Lung (tissue), 11 donors: ENCODE measurements at regions not wholly inside any gene's neighbourhood (a gene's known extent, or its start where the extent isn't known, plus 50 kb on each side); places are given as distances from the start of the nearest gene placed in this dataset.

Experiments used
- ATAC-seq: fragments of 200-7000 bp; cut with Tn5 transposase; one replicate; pipeline ENCODE4 v1.9.1; 2020; ENCODE audit warnings: moderate number of reproducible peaks; ENCODE audit not compliant: insufficient read depth, low FRiP score
- DNase-seq, 3 donors: peaks; one replicate each; pipeline ENCODE4 v3.0.0-alpha.2; 2013 to 2017
- H3K27ac ChIP-seq, 2 donors: one replicate each; pipeline ENCODE4 v1.5.1; 2013; ENCODE audit warnings: mild to moderate bottlenecking in 2 of 2, moderate library complexity in 2 of 2, control low read depth in 1 of 2, inconsistent platforms in 1 of 2, low read depth in 1 of 2, low read length in 1 of 2
- H3K27me3 ChIP-seq, 3 donors: one replicate each; pipeline ENCODE4 v1.5.1; 2013; ENCODE audit warnings: low read length in 2 of 3; ENCODE audit not compliant: control insufficient read depth in 3 of 3, insufficient read depth in 3 of 3
- H3K36me3 ChIP-seq, 4 donors: one replicate each; pipeline ENCODE4 v1.5.1; 2013; ENCODE audit warnings: low read length in 4 of 4, mild to moderate bottlenecking in 1 of 4, moderate library complexity in 1 of 4; ENCODE audit not compliant: control insufficient read depth in 4 of 4, insufficient read depth in 4 of 4
- H3K4me1 ChIP-seq, 5 donors: one replicate each; pipeline ENCODE4 v1.5.1; 2013; ENCODE audit warnings: low read length in 5 of 5, mild to moderate bottlenecking in 2 of 5, moderate library complexity in 1 of 5; ENCODE audit not compliant: control insufficient read depth in 5 of 5, insufficient read depth in 5 of 5
- H3K4me3 ChIP-seq: one replicate; pipeline ENCODE4 v1.5.1; 2013; ENCODE audit warnings: mild to moderate bottlenecking, control low read depth, moderate library complexity
- H3K9ac ChIP-seq, 2 donors: one replicate each; pipeline ENCODE4 v1.5.1; 2013; ENCODE audit warnings: low read length in 2 of 2, control low read depth in 1 of 2; ENCODE audit not compliant: insufficient read depth in 1 of 2
- H3K9me3 ChIP-seq, 4 donors: one replicate each; pipeline ENCODE4 v1.5.1; 2013; ENCODE audit warnings: low read length in 3 of 4, mild to moderate bottlenecking in 1 of 4, moderate library complexity in 1 of 4; ENCODE audit not compliant: control insufficient read depth in 4 of 4, insufficient read depth in 3 of 4
- WGBS, 2 donors: extraction: QIAGEN DNeasy Blood & Tissue Kit; methylation state at CpG; one replicate each; pipeline ENCODE4 v1.1.7; 2013; 5-methylcytosine and 5-hydroxymethylcytosine counted together
- TF ChIP-seq, protein P1 (sequence below): IDR thresholded peaks from 2 replicates; pipeline ENCODE4 v1.5.1; 2012; ENCODE audit warnings: mild to moderate bottlenecking; ENCODE audit errors: control extremely low read depth, extremely low read depth
- donor health status: control.
- donor health status: control.
- donor health status: Bipolar disorder and iron deficiency.
- donor health status: healthy.
- donor health status: DM: yes; HTN: yes; CAD: no.

DNA sequence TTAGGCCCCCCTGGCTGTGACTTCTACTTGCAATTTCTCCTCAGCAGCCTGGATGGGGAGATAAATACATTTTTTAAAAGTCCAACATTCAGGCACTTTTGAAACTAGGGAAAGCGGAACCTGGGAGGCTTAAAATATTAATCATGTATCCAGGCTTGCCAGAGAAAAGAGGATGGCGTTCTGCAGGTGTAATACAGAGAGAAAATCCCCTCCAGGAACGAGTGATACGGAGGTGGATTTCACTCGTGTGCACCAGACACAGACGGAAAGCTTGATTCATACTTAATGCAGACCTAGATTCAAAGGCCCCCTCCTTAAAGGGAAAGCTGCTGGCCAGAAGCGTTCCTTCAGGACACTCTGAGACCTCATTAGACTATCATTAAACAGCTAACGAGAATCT is 354.0 kb upstream of the BOD1L1 start:
- H3K9ac ChIP-seq: no peak overlapping the region
- ATAC-seq (no peak), DNase-seq (no peak)
- H3K27ac ChIP-seq: no peak overlapping the region
- TF ChIP-seq, protein P1, sequence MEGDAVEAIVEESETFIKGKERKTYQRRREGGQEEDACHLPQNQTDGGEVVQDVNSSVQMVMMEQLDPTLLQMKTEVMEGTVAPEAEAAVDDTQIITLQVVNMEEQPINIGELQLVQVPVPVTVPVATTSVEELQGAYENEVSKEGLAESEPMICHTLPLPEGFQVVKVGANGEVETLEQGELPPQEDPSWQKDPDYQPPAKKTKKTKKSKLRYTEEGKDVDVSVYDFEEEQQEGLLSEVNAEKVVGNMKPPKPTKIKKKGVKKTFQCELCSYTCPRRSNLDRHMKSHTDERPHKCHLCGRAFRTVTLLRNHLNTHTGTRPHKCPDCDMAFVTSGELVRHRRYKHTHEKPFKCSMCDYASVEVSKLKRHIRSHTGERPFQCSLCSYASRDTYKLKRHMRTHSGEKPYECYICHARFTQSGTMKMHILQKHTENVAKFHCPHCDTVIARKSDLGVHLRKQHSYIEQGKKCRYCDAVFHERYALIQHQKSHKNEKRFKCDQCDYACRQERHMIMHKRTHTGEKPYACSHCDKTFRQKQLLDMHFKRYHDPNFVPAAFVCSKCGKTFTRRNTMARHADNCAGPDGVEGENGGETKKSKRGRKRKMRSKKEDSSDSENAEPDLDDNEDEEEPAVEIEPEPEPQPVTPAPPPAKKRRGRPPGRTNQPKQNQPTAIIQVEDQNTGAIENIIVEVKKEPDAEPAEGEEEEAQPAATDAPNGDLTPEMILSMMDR: no peak
- H3K4me1 ChIP-seq: peaks cover 0 to 10% (median 0%) of the 10 kb centered on the region in 5 donors
- no peaks in the 10 kb centered on the region for H3K36me3 ChIP-seq
- 28 to 60% methylated on average over 8 of the region's 8 CpGs for WGBS, 2 donors
- H3K4me3 ChIP-seq: no peak overlapping the region
- no peaks in the 10 kb centered on the region for H3K9me3 ChIP-seq
- no peaks in the 10 kb centered on the region for H3K27me3 ChIP-seq

- no peak overlapping the region for H3K4me3 ChIP-seq
- H3K4me1 ChIP-seq: peaks cover 0 to 10% (median 0%) of the 10 kb centered on the region in 5 donors
- no peaks in the 10 kb centered on the region for H3K36me3 ChIP-seq
- ATAC-seq (no peak), DNase-seq (no peak)
- no peak overlapping the region for H3K27ac ChIP-seq
- no peaks in the 10 kb centered on the region for H3K27me3 ChIP-seq
- 25 to 46% methylated on average over 5 of the region's 5 CpGs for WGBS, 2 donors
- H3K9me3 ChIP-seq: no peaks in the 10 kb centered on the region
- TF ChIP-seq, protein P1: no peak
- no peak overlapping the region for H3K9ac ChIP-seq
Observed at GRCh38 chr4:13982010-13982409, 354.5 kb upstream of the BOD1L1 start.

GRCh38 chr4:13983189-13983790 is 355.8 kb upstream of the BOD1L1 start:
- Histone ChIP-seq H3K36me3 (no peaks in the 10 kb centered on the region), H3K9me3 (no peaks in the 10 kb centered on the region), H3K9ac (no peak overlapping the region), H3K27ac (no peak overlapping the region), H3K4me3 (no peak overlapping the region), H3K4me1 (peaks cover 0 to 10% (median 0%) of the 10 kb centered on the region in 5 donors), H3K27me3 (no peaks in the 10 kb centered on the region)
- WGBS, 2 donors: 81 to 91% methylated on average over 3 of the region's 3 CpGs
- TF ChIP-seq, protein P1: no peak
- ATAC-seq (no peak), DNase-seq (no peak)
